Stomach (tissue), 8 donors: ENCODE measurements at regions not wholly inside any gene's neighbourhood (a gene's known extent, or its start where the extent isn't known, plus 50 kb on each side); places are given as distances from the start of the nearest gene placed in this dataset.
A peak's percentile ranks its signal among the peaks of the same experiment; 100 is the strongest.

Source experiments
- DNase-seq, 2 donors: peaks; one replicate each; pipeline versions ENCODE4 v3.0.0 to v3.0.0-alpha.2; 2013 to 2019
- H3K27ac ChIP-seq, 5 donors: fragments of 200-600 bp in 4 of 5; sonication (generic) in 4 of 5; one replicate each; pipeline ENCODE4 v1.5.1; 2013 to 2019; ENCODE audit warnings: mild to moderate bottlenecking in 1 of 5, moderate library complexity in 1 of 5
- H3K27me3 ChIP-seq, 3 donors: fragments of 200-600 bp; sonication (generic); one replicate each; pipeline ENCODE4 v1.5.1; 2017 to 2019; ENCODE audit warnings: mixed run types in 1 of 3
- H3K36me3 ChIP-seq, 4 donors: fragments of 200-600 bp; sonication (generic); 1 replicate in 3 of 4; 2 replicates in 1 of 4; pipeline ENCODE4 v1.5.1; 2016 to 2019
- H3K4me1 ChIP-seq, 4 donors: fragments of 200-600 bp; sonication (generic); one replicate each; pipeline ENCODE4 v1.5.1; 2016 to 2019
- H3K4me3 ChIP-seq, 4 donors: fragments of 200-600 bp; sonication (generic) in 3 of 4; one replicate each; pipeline ENCODE4 v1.5.1; 2016 to 2019; ENCODE audit warnings: mild to moderate bottlenecking in 1 of 4
- H3K9me3 ChIP-seq, 4 donors: fragments of 200-600 bp; sonication (generic); one replicate each; pipeline ENCODE4 v1.5.1; 2016 to 2019
- EP300 ChIP-seq: sonication (generic); formaldehyde crosslinking; IDR thresholded peaks from one replicate; pipeline ENCODE4 v1.6.1; 2017; ENCODE audit warnings: antibody characterized with exemption
- POLR2A ChIP-seq, 4 donors: fragments of 450-650 bp; IDR thresholded peaks; one replicate each; pipeline ENCODE4 v1.6.1; 2016; ENCODE audit warnings: antibody characterized with exemption in 4 of 4, control low read depth in 2 of 4, mild to moderate bottlenecking in 1 of 4, moderate library complexity in 1 of 4
- POLR2AphosphoS5 ChIP-seq, 3 donors: sonication (generic); formaldehyde crosslinking; IDR thresholded peaks; one replicate each; pipeline ENCODE4 v1.6.1; 2016; ENCODE audit warnings: antibody characterized with exemption in 3 of 3
- WGBS, 5 donors: extraction: QIAGEN DNeasy Blood & Tissue Kit in 3 of 5; methylation state at CpG; one replicate each; pipeline versions ENCODE4 v1.1.5 to v1.1.7; 2013 to 2018; 5-methylcytosine and 5-hydroxymethylcytosine counted together
- intact Hi-C: fragments of 100-400 bp; cut with DNase I; formaldehyde crosslinking; loops from one replicate; pipeline ENCODE4 v1.15.1; 2023; ENCODE audit warnings: low total_unique reads
- TF ChIP-seq, protein P1 (sequence below), 7 experiments: fragments of 450-650 bp in 4 of 7; fragments of 200-600 bp in 3 of 7; sonication (generic) in 3 of 7; IDR thresholded peaks; one replicate each; pipeline ENCODE4 v1.5.1; 2016 to 2019; ENCODE audit warnings: antibody characterized with exemption in 7 of 7, control low read depth in 2 of 7, mild to moderate bottlenecking in 1 of 7
- donor health status: healthy with polysubstance abuse.
- donor health status: Bipolar disorder and iron deficiency.
- donor health status: healthy.

DNA sequence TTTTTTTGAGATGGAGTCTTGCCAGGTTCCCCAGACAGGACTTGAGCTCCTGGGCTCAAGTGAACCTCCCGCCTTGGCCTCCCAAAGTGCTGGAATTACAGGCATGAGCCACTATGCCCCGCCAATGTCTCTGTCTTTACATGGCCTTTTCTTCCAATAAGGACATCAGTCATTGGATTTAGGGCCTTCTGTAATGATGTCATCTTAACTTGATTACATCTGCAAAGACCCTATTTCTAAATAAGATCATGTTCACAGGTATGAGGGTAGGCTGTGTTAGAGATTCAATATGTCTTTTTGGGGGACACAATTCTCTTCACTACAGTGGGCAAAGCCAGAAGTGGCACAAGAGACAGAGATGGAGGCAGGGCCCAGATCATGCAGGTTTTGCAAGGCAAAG lies 68.1 kb downstream of the PMAIP1 start:
- Histone ChIP-seq H3K4me1 (peaks cover 0 to 7% (median 3%) of the 10 kb centered on the region in 4 donors), H3K36me3 (no peaks in the 10 kb centered on the region), H3K27me3 (peaks cover 0 to 38% (median 8%) of the 10 kb centered on the region in 3 donors), H3K4me3 (no peak overlapping the region), H3K27ac (no peak overlapping the region), H3K9me3 (no peaks in the 10 kb centered on the region)
- no peak for TF ChIP-seq EP300
- no peak for TF ChIP-seq POLR2AphosphoS5 (IDR thresholded peaks at IDR 0.05)
- TF ChIP-seq, protein P1, sequence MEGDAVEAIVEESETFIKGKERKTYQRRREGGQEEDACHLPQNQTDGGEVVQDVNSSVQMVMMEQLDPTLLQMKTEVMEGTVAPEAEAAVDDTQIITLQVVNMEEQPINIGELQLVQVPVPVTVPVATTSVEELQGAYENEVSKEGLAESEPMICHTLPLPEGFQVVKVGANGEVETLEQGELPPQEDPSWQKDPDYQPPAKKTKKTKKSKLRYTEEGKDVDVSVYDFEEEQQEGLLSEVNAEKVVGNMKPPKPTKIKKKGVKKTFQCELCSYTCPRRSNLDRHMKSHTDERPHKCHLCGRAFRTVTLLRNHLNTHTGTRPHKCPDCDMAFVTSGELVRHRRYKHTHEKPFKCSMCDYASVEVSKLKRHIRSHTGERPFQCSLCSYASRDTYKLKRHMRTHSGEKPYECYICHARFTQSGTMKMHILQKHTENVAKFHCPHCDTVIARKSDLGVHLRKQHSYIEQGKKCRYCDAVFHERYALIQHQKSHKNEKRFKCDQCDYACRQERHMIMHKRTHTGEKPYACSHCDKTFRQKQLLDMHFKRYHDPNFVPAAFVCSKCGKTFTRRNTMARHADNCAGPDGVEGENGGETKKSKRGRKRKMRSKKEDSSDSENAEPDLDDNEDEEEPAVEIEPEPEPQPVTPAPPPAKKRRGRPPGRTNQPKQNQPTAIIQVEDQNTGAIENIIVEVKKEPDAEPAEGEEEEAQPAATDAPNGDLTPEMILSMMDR (IDR thresholded peaks at IDR 0.05) = no peak
- no peak for TF ChIP-seq POLR2A (IDR thresholded peaks at IDR 0.05)
- WGBS, 5 donors = 88 to 100% (median 96%) methylated on average over 2 of the region's 2 CpGs
- no peak for DNase-seq
- intact Hi-C loops = no loop called here

DNA sequence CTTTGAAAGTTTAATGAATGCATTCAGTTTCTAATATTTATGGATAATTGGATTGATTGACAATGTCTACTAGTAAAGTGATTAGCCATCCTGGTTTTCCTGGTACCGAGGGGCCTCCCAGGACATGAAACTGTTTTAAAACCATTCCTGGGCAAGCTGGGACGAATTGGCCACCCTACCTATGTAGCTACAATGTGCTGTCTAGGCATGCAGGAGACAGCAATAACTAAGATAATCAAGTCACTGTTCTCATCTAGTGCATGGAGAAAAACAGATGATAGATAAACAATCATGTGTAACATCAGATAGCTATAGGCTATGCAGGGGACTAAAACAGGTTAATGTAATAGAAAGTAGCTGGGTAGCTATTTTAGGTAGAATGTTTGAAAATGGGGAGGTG lies 67.1 kb downstream of the PMAIP1 start:
- H3K36me3 ChIP-seq = no peaks in the 10 kb centered on the region
- peaks cover 0 to 38% (median 8%) of the 10 kb centered on the region in 3 donors for H3K27me3 ChIP-seq
- 72 to 77% (median 74%) methylated on average over 2 of the region's 2 CpGs for WGBS, 5 donors
- H3K27ac ChIP-seq = no peak overlapping the region
- no peak overlapping the region for H3K4me3 ChIP-seq
- H3K9me3 ChIP-seq = no peaks in the 10 kb centered on the region
- peaks cover 0 to 7% (median 3%) of the 10 kb centered on the region in 4 donors for H3K4me1 ChIP-seq
- no peak for DNase-seq
- intact Hi-C loops = no loop called here
- no peak for TF ChIP-seq EP300
- TF ChIP-seq POLR2A (IDR thresholded peaks at IDR 0.05) = no peak
- TF ChIP-seq POLR2AphosphoS5 (IDR thresholded peaks at IDR 0.05) = no peak
- TF ChIP-seq, protein P1 (IDR thresholded peaks at IDR 0.05) = no peak

DNA sequence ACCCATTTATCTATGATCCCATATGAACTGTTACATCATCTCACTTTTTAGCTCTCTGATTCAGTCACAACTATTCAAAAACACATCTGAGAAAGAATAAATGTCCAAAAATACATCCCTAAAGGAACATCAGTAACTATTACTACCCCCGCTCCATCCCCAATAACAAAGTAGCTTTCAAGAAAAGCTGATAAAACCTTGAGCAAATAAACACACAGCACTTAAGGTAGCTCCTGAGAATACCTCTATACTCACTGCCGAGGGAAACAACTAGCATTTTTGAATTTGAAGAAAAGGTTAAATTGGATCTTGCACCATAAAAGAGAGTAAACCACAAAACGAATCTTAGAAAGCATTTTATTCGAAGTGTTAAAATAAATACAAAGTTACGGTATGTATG lies 63.4 kb downstream of the PMAIP1 start:
- H3K36me3 ChIP-seq = no peaks in the 10 kb centered on the region
- H3K4me3 ChIP-seq = no peak overlapping the region
- no peaks in the 10 kb centered on the region for H3K9me3 ChIP-seq
- TF ChIP-seq POLR2AphosphoS5 (IDR thresholded peaks at IDR 0.05) (no peak), POLR2A (IDR thresholded peaks at IDR 0.05) (no peak), EP300 (no peak)
- TF ChIP-seq, protein P1 (IDR thresholded peaks at IDR 0.05) = no peak
- intact Hi-C loops = no loop called here
- H3K4me1 ChIP-seq = no peaks in the 10 kb centered on the region
- no peak overlapping the region for H3K27ac ChIP-seq
- no peak for DNase-seq
- peaks cover 0 to 18% (median 0%) of the 10 kb centered on the region in 3 donors for H3K27me3 ChIP-seq
- 44 to 56% (median 51%) methylated on average over 5 of the region's 5 CpGs for WGBS, 5 donors

- Histone ChIP-seq H3K27ac (no peak overlapping the region), H3K4me3 (no peak overlapping the region), H3K27me3 (no peaks in the 10 kb centered on the region), H3K4me1 (no peaks in the 10 kb centered on the region), H3K9me3 (no peaks in the 10 kb centered on the region), H3K36me3 (no peaks in the 10 kb centered on the region)
- WGBS, 5 donors = 41 to 65% (median 48%) methylated on average over 4 of the region's 4 CpGs
- intact Hi-C loops = no loop called here
- peak in 1 of 2 donors; percentile 14 for DNase-seq
- TF ChIP-seq POLR2AphosphoS5 (IDR thresholded peaks at IDR 0.05) (no peak), POLR2A (IDR thresholded peaks at IDR 0.05) (no peak), EP300 (no peak)
- TF ChIP-seq, protein P1 (IDR thresholded peaks at IDR 0.05) = no peak
Measured at GRCh38 chr18:59961070-59961469, 61.3 kb downstream of the PMAIP1 start.
